ENCODE measurements at regions not wholly inside any gene's neighbourhood (a gene's known extent, or its start where the extent isn't known, plus 50 kb on each side); places are given as distances from the start of the nearest gene placed in this dataset.

DNA sequence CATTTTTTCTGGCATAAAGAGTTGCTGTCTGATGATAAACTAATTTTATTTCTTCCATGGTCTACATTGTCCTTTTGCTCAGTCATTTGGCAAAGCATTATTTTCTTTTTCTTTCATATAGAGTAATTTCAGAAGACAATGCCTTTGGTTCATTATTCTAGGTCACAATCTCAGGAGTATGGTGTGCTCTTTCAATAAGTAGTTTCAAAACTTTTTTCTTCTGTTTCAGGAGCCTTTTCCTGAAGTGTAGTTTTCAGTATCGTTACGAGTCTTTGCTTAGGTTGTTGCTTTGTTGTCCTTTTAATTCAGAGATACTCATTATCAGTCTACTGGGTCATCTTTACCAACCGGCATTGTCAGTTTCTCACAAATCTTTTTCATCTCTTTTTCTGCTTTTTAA, 100.4 kb upstream of the GPC1 start:
- in situ Hi-C loops (cut with MboI; ENCODE audit: low sequenced_read_pairs): no loop called here

DNA sequence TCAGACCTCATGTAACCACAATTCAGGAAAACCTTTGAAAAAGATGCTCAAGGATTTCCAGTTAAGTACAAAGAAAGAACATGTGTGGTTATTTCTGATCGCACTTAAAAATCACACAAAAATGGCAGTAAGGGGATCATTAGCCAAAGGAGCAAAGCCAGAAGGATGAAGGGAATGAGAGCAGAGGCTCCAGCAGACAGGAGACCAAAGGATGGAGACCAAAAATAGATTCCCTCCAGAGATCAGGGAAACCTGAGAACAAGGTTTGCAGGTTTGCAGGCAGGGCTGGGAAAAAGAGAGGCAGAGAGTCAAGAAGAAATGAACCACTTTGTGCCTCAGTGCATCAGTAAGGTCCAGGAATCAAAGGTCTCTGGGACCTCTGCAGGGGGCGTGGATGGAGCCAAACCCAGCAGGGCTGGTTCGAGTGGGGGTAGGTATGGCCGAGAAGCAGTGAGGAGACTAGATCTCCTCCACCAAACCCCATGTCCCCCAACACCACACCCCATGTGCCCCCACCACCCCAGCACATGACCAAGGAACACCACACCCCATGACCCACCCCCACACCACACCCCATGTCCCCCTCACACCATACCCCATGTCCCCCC, 98.5 kb upstream of the GPC1 start:
- in situ Hi-C loops (cut with MboI; ENCODE audit: low sequenced_read_pairs): no loop called here

DNA sequence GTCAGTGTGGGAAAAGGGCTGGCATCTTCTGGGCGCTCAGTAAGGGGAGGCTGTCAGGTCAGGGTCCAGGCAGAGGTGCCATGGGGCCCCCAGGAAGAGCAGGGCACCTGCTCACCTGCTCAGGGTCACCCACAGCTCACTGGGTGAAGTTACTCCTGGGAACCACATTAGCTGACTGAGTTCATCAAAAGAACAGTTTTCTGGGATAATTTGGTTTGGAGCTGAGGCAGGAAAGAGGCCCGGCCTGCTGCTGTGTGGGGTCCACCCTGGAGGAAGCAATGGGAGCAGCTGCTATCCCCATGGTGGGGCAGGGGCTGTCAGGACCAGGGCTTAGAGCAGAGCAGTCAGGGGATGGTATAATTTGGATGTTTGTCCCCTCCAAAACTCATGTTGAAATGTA, 97.2 kb upstream of the GPC1 start:
- in situ Hi-C loops (cut with MboI; ENCODE audit: low sequenced_read_pairs): no loop called here

DNA sequence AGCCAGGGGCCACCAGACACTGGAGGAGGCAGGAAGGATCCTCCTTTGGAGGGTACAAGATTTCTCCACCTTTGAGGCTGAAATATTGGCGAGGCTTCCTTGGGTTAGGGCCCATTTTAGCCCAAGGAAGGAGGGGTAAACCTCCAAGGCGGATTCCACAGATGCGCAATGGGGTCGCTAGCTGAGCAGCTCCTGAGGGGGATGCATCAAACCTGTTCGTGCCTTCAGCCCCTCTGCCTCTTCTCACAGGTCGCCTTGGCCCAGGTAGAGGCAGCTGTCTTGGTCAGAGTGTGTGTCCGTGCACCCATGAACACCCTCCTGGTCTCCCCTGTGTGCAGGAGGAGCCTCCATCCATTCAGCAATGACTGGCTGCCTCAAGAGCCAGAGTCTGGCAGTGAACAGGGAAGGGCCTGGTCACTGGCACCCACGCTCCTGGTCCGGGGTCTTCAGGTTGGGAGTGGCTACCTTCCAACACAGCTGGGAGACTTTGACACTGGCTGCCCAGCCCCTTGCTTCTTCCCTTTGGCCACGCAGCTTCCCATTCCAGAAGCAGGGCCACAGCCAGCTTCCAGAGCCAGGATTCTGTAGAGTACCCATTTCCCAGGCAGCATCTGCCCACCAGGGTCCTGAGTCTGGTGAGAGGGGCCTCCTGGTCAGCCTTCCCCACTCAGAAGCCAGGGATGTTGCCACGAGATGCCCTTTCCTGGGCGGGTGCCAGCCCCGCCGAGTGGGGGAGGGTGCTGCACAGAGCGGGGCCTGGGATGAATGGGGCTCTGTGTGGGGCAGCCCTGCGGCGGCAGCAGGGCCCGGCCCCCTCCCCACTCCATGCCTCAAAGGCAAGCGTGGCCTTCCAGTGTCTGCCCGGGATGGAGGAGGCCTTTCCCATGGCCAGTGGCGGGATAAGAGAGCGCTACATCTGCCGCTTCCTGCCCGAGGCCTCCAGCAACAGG, 95.8 kb upstream of the GPC1 start:
- in situ Hi-C loops (cut with MboI; ENCODE audit: low sequenced_read_pairs): no loop called here

DNA sequence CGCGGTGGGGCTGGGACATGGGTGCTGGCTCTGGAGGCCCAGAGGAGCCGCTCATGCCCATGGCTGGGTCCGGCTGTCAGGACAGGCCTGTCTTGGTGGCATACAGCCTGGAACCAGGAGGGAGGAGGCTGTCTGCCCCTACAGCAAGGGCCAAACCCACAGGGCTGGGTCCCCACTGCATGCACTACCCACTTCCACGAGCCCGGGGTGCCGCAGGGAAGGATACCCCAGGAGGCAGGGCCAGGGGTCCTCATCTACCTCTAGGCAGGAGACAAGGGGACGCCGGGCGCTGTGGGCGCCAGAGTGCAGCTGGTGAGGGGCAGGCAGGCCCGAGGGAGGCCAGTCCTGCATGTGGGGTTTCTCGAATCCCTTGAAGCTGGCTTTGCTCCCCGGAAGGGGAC, 95.1 kb upstream of the GPC1 start:
- in situ Hi-C loops (cut with MboI; ENCODE audit: low sequenced_read_pairs): no loop called here

DNA sequence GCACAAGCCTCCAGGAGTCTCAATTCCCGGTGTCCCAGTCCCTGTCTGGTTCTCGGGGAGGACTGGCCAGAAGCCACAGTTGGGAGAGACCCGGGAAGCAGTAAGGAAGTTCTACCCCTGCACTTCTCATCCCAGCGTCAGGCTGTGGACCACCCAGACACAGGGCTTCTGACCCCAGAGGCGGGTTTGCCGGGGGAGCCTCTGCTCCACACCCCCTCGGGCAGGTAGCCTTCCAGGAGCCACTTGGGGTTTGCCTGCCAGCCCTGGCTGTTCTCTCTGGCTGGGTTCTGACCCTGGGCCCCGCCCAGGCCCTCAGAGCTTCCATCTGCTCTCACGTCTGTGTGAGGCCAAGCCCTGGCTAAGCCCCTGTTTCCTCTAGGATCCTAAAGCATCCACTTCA, 94.4 kb upstream of the GPC1 start:
- in situ Hi-C loops (cut with MboI; ENCODE audit: low sequenced_read_pairs): no loop called here

DNA sequence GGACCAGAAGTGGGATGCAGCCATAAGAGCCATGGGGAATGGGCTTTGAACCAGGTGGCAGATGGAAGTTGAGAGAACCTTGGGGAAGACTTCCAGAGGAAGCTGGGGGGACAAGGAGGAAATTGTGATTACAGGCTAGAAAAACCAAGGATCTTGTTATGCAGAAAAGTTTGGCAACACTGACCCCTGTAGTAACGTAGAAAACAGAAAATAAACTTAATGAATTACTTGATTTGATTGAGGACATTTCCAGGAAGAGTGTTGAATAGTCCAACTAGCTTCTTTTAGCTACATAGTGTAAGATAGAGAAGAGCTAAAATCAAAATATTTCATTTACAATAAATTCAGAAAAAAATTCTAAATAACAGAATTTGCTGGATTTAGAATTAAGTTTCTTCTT, 91.9 kb upstream of the GPC1 start:
- in situ Hi-C loops (cut with MboI; ENCODE audit: low sequenced_read_pairs): no loop called here

DNA sequence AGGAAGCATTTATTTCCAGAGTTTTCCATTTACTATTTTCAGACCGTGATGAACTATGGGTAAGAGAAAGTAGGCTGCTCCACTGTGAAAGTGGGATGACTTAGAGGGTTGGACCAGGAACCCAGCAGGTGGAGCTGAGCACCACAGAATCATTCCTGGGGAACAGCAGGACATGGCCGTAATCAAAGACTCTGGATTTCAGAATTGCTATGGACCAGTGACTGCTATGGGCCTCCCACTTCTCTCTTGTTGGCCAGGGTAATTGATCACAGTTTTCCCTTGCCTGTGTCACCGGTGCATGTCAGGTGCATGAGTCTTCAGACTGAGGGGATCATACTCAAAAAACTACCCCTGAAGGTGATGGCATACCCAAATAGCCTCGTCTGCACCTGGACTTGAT, 90.6 kb upstream of the GPC1 start:
- in situ Hi-C loops (cut with MboI; ENCODE audit: low sequenced_read_pairs): no loop called here

DNA sequence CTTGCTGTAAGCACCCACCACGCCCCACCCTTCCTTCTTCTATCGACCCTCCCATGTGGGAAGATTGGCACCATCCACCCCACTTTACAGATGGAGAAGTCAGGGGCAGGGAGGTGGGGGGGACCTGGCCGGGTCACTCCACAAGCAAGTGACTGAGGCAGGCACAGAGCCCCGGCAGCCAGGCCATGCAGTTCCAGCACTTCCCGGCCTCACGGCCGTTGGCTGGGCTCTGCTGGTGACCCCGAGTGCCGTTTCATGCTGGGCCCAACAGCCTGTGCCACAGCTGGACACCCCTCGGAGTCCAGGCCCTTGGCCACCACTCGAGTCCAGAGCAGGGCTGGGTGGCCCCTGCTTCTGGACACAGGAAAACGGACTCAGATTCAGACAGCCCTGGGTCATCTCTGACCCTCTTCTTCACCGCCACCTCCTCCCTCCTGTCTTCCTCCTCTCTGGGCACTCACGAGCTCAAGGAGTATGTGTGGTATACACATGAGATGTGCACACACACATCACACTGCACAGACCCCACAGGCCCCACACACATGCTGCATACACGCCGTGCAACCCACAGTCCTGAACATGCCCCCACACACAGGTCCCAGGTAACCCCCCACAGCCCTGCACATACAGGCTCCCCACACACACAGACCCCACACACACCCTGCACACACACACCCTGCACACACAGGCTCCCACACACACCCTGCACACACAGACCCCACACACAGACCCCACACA, 89.3 kb upstream of the GPC1 start:
- in situ Hi-C loops (cut with MboI; ENCODE audit: low sequenced_read_pairs): no loop called here

DNA sequence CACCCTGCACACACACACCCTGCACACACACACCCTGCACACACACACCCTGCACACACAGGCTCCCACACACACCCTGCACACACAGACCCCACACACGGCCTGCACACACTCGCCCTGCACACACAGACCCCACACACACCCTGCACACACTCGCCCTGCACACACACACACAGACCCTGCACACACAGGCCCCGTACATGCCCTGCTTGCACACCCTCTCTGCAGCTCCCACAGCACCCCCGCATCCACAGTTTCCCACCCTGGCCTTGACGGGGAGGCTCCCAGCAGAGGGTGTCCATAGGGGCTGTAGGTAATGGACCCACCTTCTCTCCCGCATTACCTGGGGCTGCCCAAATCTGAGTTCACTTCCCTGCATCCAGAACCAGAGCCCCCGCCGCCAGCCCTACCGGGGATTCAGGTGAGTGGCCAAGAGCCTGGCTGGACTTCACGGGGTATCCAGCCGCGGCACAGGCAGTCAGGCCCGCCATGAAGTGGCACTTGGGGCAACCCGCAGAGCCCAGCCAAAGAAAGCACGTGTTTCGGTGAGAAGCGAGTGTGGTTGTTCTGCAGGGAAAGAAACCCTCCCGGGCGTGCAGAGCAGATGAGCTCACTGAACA, 88.6 kb upstream of the GPC1 start:
- in situ Hi-C loops (cut with MboI; ENCODE audit: low sequenced_read_pairs): no loop called here

DNA sequence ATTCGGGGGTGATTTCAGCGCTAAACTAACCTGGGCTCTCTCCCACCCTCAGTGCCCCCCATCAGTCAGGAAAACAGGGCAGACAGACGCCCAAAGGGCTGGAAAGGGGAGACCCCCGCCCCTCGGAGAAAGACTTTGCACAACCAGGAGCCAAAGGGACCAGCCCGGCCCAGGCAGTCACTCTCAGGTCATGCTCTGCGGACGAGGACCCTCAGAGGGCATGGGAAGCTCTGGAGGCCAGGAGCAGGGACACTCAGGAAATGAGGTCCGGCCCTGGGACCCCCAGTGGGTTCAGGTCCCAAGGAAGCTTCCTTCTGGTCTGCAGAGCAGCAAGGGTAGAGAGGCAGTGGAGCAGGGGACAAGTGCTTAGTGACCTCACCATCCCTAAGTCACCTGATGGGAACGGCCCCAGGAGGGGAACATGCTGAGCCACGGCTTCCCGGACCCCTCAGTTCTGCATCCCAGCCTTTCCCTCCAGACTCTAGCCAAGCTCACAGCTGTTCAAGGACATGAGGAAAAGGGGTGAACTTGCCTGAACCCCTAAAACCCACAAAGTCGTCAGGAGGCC, 88.0 kb upstream of the GPC1 start:
- in situ Hi-C loops (cut with MboI; ENCODE audit: low sequenced_read_pairs): no loop called here

DNA sequence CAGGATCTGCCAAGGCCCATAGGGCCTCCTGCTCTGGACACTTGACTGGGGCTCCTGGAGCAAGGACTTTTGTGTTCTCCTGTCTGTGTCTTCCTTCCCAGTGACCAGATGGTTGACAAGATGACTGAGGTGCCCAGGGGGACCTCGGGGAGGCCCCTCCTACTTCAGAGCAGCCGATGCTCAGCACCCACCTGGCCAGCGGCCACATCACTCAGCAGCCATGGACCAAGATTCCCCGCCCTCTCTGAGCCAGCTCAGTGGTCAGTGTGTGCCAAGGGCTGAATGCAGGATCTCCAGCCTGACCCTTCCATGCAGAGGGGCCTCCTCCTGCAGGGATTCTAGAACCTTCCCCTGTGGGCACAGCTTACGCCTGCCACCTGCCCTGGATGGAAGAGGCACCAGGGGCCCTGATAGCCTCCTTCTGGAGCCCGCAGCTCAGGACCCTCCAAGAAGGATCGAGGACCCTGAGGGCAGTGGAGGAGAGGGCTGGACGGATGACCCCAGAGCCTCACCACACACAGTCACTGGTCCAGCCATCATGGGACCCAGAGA, 87.4 kb upstream of the GPC1 start:
- in situ Hi-C loops (cut with MboI; ENCODE audit: low sequenced_read_pairs): no loop called here

DNA sequence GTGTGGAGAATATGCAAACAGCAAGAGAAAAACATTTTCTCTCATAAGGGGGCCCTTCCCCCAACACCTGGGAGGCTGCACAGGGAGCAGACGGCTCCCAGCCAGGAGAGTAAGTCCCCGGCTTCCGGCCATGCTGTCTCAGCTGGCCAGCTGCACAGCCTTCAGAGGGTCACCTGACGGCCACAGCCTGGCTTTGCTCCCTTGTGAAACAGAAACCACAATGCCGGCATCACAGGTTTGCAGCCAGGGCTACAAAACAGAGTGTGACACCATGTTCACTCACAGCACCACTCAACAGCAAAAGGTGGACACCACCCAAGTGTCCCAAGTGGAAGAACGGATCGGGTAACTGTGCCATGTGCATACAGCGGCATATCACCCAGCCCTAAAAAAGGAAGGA, 86.9 kb upstream of the GPC1 start:
- in situ Hi-C loops (cut with MboI; ENCODE audit: low sequenced_read_pairs): no loop called here

DNA sequence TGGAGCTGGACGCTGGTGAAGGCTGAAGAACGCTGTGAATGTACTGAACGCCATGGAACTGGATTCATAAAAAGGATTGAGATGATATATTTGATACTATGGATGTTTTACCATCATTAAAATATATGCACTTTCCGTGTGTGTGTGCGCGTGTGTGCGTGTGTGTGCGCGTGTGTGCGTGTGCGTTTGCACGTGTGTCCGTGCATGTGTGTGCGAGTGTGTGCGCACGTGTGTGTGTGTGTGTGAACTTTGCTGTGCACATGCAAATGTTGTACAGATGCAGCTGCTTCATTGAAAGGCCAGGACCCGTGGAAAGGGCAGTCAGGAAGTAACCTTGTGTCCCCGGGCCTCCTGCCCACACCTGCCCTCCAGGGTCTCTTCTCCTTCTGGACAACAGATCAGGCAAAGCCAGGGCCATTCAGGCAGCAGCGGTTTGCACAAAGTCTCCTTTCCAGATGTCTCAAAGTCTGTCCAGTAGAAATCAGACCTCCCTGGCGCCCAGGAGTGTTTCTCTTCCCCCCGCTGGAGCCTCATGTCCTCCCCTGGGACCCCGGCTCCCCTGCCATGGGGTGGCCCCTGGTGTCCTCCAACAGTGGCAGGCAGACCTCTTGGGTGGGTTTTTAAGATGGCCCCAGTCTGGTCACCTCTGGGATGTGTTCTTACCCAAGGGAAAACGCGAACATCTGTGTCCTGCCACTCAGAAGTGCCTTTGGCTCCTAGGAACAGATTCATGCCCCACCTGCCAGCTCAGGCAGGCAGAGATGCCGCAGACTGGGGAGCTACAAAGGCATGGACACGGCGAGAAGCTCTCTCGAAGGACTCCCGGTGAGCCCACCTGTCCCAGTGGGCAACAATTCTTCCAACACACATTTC, 86.1 kb upstream of the GPC1 start:
- in situ Hi-C loops (cut with MboI; ENCODE audit: low sequenced_read_pairs): no loop called here

DNA sequence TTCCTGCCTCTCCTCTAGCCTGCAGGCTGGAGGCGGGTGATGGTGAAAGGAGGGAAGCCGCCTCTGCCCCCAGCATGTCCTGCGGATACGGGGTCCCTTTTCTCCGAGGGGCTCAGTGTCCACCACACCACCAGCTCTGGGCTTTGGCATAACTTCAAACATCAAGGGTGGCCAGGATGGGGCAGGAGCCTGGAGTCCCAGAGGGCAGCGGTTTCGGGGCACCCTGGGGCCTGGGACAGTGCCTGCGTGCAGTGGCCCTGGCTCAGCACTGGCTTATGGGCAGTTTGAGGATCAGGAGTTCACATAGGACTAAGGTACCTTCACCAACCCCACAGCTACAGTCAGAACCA, 85.5 kb upstream of the GPC1 start:
- in situ Hi-C loops (cut with MboI; ENCODE audit: low sequenced_read_pairs): no loop called here

DNA sequence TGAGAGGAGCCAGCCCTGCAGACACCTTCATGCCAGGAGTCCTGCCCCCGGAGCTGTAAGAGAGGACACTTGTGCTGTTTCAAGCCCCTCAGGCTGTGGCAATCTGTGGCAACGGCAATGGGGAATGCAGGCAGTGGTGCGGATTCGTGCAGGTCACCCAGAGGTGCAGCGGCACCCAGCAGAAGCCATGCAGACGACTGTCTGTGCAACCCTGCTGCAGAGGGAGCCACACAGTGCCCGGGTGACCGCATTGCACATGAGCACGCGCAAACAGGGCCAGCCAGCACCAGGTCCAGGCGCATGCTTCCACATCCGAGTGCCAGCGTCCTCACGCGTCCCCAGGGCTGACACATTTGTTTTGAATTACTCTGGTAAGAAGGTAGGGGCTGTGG, 84.8 kb upstream of the GPC1 start:
- in situ Hi-C loops (cut with MboI; ENCODE audit: low sequenced_read_pairs): no loop called here

DNA sequence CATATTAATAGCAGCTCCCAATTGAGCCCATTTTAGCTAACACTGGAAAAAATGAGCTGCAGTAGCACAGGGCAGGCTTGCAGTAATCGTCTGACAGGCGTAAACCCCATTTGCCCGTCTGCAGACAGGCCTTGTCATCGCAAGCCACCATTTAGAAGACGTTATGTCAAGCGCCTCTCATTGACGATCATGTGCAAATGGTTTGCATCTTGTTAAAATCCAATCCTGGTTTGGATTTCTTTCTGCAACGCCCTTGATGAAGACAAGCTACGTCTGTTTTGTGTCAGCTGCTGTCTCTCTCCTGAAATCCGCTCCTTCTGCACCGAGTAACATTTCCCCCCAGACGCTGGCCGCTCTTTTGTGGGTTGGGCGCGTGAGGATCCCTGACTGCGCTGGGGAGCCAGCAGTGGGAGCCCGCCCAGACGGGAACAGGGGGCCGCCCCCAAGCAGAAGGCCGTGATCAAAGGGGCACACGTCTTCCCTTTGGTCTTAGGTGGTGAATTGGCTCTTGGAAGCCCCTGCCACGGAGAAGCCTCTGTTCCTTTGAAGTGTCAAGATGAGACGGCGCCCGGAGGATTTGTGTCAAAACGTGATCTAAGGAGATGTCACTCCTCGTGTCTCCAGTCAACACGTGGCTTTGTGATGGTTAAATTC, 84.2 kb upstream of the GPC1 start:
- in situ Hi-C loops (cut with MboI; ENCODE audit: low sequenced_read_pairs): no loop called here

DNA sequence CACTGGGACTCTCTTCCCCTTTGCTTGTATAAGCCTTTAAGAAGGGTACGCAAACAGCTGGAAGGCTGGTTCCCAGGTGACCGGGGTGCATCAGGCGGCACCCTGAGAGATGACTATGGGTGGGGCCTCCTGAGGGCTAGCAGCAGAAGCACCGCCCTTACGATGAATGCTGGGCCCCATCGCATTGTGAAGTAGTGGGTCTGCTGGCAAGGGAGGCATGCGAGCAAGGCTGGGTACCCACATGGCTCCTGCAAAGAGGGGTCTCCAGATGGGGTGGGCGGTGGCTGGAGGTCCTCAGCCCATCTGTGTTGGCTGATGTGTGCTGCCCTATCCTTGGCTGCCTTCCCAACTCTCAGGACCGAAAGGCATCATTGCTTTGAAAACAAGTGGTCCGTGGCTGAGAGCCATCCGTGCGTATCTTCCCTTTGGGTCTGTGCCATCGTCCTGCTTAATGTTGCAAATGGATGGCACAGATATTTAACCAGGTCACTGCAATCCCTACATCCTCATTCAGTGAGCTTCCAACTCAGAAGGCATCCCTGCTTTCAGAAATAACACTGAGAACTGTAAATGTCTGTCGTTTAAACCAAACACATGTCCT, 83.5 kb upstream of the GPC1 start:
- in situ Hi-C loops (cut with MboI; ENCODE audit: low sequenced_read_pairs): no loop called here

Measured in HL-60/S4 treated with phorbol 12-myristate 13-acetate at 8.2 ng/mL for 4 days and 3 days (cell line).